HepG2 (cell line): ENCODE measurements at regions not wholly inside any gene's neighbourhood (a gene's known extent, or its start where the extent isn't known, plus 50 kb on each side); places are given as distances from the start of the nearest gene placed in this dataset.

Experiments used
- ATAC-seq: fragments of 200-7000 bp; cut with Tn5 transposase; 3 replicates; pipeline ENCODE4 v1.9.1; 2020; ENCODE audit warnings: mild to moderate bottlenecking, moderate library complexity
- BruUV-seq: library from RNA; stranded (reverse); fragments of 400-500 nt; replicated peaks from 2 replicates; lab custom pipeline; 2021; lab: Mats Ljungman, UMichigan
- CTCF ChIA-PET: fragments of 300-600 bp; formaldehyde crosslinking; extraction: SDS; loops from one replicate; lab custom pipeline; 2021; ENCODE audit warnings: low total read pairs, inconsistent platforms, low intra/inter-chr PET ratio; lab: Yijun Ruan, JAX
- POLR2A ChIA-PET: fragments of 350-600 bp; sonication (Branson Sonifier 250); formaldehyde crosslinking; loops from one replicate; lab custom pipeline; 2020; ENCODE audit warnings: antibody characterized with exemption, inconsistent platforms; lab: Yijun Ruan, JAX
- DNase-seq: peaks from one replicate; pipeline ENCODE4 v3.0.0-alpha.2; 2015; ENCODE audit warnings: low spot score
- FAIRE-seq: peaks from 3 replicates; lab custom pipeline; 2011; peaks lifted over from hg19 to GRCh38; lab: Jason Lieb, UNC
- H2AFZ ChIP-seq: one replicate; pipeline ENCODE4 v1.6.1; 2011; ENCODE audit warnings: low read length, inconsistent platforms
- H3K27ac ChIP-seq: fragments of 300-600 bp; 3 replicates; pipeline ENCODE4 v1.8.0; 2011; ENCODE audit warnings: mixed run types, mild to moderate bottlenecking, mixed read lengths, low read length, inconsistent platforms; ENCODE audit not compliant: insufficient read depth; ENCODE audit errors: extremely low read length
- H3K27me3 ChIP-seq, 2 experiments: fragments of 200-600 bp in 1 of 2; 2 replicates in 1 of 2; 3 replicates in 1 of 2; pipeline versions ENCODE4 v1.6.0 to v1.8.0; 2011; ENCODE audit warnings: low read length in 2 of 2, mild to moderate bottlenecking in 2 of 2, moderate library complexity in 2 of 2, inconsistent platforms in 1 of 2; ENCODE audit not compliant: insufficient read depth in 2 of 2, control insufficient read depth in 1 of 2
- H3K36me3 ChIP-seq, 2 experiments: fragments of 200-600 bp in 1 of 2; replicated peaks in 1 of 2; 2 replicates in 1 of 2; 3 replicates in 1 of 2; pipeline versions ENCODE4 v1.5.1 to v1.8.0; 2011; ENCODE audit warnings: low read length in 2 of 2, inconsistent platforms in 1 of 2; ENCODE audit not compliant: insufficient read depth in 2 of 2, control insufficient read depth in 1 of 2
- H3K4me1 ChIP-seq: 2 replicates; pipeline ENCODE4 v1.5.1; 2012; ENCODE audit warnings: low read length, inconsistent platforms; ENCODE audit not compliant: insufficient read depth
- H3K4me2 ChIP-seq: 2 replicates; pipeline ENCODE4 v1.6.0; 2011; ENCODE audit warnings: low read depth, low read length, inconsistent platforms
- H3K4me3 ChIP-seq, 3 experiments: fragments of 200-600 bp in 1 of 3; sonication (generic), shearing (Covaris generic) in 1 of 3; replicated peaks in 1 of 3; 2 replicates each; pipeline ENCODE4 v1.5.1; 2011 to 2016; ENCODE audit warnings: low read length in 3 of 3, inconsistent platforms in 2 of 3, low read depth in 2 of 3, mild to moderate bottlenecking in 2 of 3, control low read depth in 1 of 3, mixed read lengths in 1 of 3; ENCODE audit not compliant: insufficient read depth in 1 of 3
- H3K79me2 ChIP-seq: one replicate; pipeline ENCODE4 v1.6.1; 2011; ENCODE audit warnings: low read length, inconsistent platforms; ENCODE audit not compliant: insufficient read depth
- H3K9ac ChIP-seq: 2 replicates; pipeline ENCODE4 v1.6.0; 2011; ENCODE audit warnings: mild to moderate bottlenecking, low read depth, low read length, inconsistent platforms; ENCODE audit not compliant: insufficient read depth
- H3K9me3 ChIP-seq: 2 replicates; pipeline ENCODE4 v1.5.1; 2012; ENCODE audit warnings: mild to moderate bottlenecking, low read length
- H4K20me1 ChIP-seq: 2 replicates; pipeline ENCODE4 v1.6.0; 2011; ENCODE audit warnings: inconsistent platforms, mild to moderate bottlenecking, low read length, moderate library complexity; ENCODE audit not compliant: insufficient read depth
- CHD2 ChIP-seq: IDR thresholded peaks from 2 replicates; pipeline ENCODE4 v1.6.1; 2011; ENCODE audit warnings: low read depth, low read length, improper control_type of control experiment
- CREM ChIP-seq, 2 experiments: sonication (generic) in 1 of 2; formaldehyde crosslinking in 1 of 2; IDR thresholded peaks; 2 replicates each; pipeline versions ENCODE4 v1.4.0 to v1.6.1; 2016 to 2020; ENCODE audit warnings: antibody characterized with exemption in 1 of 2, mild to moderate bottlenecking in 1 of 2, missing genetic modification reagents in 1 of 2
- FOXA3 ChIP-seq: IDR thresholded peaks from 2 replicates; pipeline ENCODE4 v1.6.1; 2016; ENCODE audit warnings: missing genetic modification reagents, missing compliant biosample characterization
- HNF4A ChIP-seq: sonication (generic); formaldehyde crosslinking; IDR thresholded peaks from 2 replicates; pipeline ENCODE4 v1.4.0; 2020; ENCODE audit warnings: missing genetic modification reagents
- IRF2 ChIP-seq: IDR thresholded peaks from 2 replicates; pipeline ENCODE4 v1.6.1; 2018; ENCODE audit warnings: missing genetic modification reagents, missing compliant biosample characterization
- MED8 ChIP-seq: sonication (generic); formaldehyde crosslinking; IDR thresholded peaks from 2 replicates; pipeline ENCODE4 v1.8.1; 2023; ENCODE audit warnings: mild to moderate bottlenecking, missing genetic modification reagents; ENCODE audit not compliant: insufficient replicate concordance
- MEIS2 ChIP-seq: sonication (generic); formaldehyde crosslinking; IDR thresholded peaks from 2 replicates; pipeline ENCODE4 v1.9.0; 2021; ENCODE audit warnings: mild to moderate bottlenecking, missing genetic modification reagents
- NR2F6 ChIP-seq, 2 experiments: IDR thresholded peaks; 2 replicates each; pipeline ENCODE4 v1.6.1; 2016; ENCODE audit warnings: antibody characterized with exemption in 1 of 2, mild to moderate bottlenecking in 1 of 2
- PHF21A ChIP-seq: sonication (generic); formaldehyde crosslinking; IDR thresholded peaks from 2 replicates; pipeline ENCODE4 v1.5.0; 2020; ENCODE audit warnings: mild to moderate bottlenecking, missing genetic modification reagents
- SAP130 ChIP-seq: IDR thresholded peaks from 2 replicates; pipeline ENCODE4 v1.6.1; 2016; ENCODE audit warnings: low read depth
- U2AF2 ChIP-seq: fragments of 200-400 bp; formaldehyde crosslinking; IDR thresholded peaks from 2 replicates; pipeline ENCODE4 v1.6.1; 2017; ENCODE audit warnings: low read depth, mild to moderate bottlenecking, low read length
- ZNF10 ChIP-seq: sonication (generic); formaldehyde crosslinking; IDR thresholded peaks from 2 replicates; pipeline ENCODE4 v1.4.0; 2020; ENCODE audit warnings: mild to moderate bottlenecking, low read depth, missing genetic modification reagents, borderline replicate concordance
- ZNF225 ChIP-seq: sonication (generic); formaldehyde crosslinking; IDR thresholded peaks from 2 replicates; pipeline ENCODE4 v1.4.0; 2020; ENCODE audit warnings: mild to moderate bottlenecking, missing genetic modification reagents
- ZNF737 ChIP-seq: sonication (generic); formaldehyde crosslinking; IDR thresholded peaks from 2 replicates; pipeline ENCODE4 v1.5.0; 2020; ENCODE audit warnings: missing genetic modification reagents, mild to moderate bottlenecking, borderline replicate concordance
- ZNF775 ChIP-seq: sonication (generic); formaldehyde crosslinking; IDR thresholded peaks from 2 replicates; pipeline ENCODE4 v1.4.0; 2020; ENCODE audit warnings: missing genetic modification reagents, mild to moderate bottlenecking, moderate library complexity, borderline replicate concordance
- WGBS: methylation state at CpG from one replicate; pipeline ENCODE4 v1.1.6; 2017; ENCODE audit warnings: low lambda C conversion rate; 5-methylcytosine and 5-hydroxymethylcytosine counted together
- in situ Hi-C: cut with HindIII; loops from 2 replicates; pipeline ENCODE4 v1.10.0; 2017; ENCODE audit warnings: low pct_unique_long_range_greater_than_20kb; ENCODE audit not compliant: extremely low pct_ligation_motif_present
- intact Hi-C: fragments of 100-400 bp; cut with micrococcal nuclease; formaldehyde crosslinking; loops from one replicate; pipeline ENCODE4 v1.10.0; 2022; ENCODE audit not compliant: unreplicated experiment
- TF ChIP-seq, protein P1 (sequence below): sonication (generic); formaldehyde crosslinking; IDR thresholded peaks from 2 replicates; pipeline ENCODE4 v1.8.0; 2022; ENCODE audit warnings: mild to moderate bottlenecking, missing genetic modification reagents, moderate library complexity
- TF ChIP-seq, protein P2 (sequence below): sonication (generic); formaldehyde crosslinking; IDR thresholded peaks from 2 replicates; pipeline ENCODE4 v1.4.0; 2020; ENCODE audit warnings: missing genetic modification reagents
- TF ChIP-seq, protein P3 (sequence below): sonication (generic); formaldehyde crosslinking; IDR thresholded peaks from 2 replicates; pipeline ENCODE4 v1.8.1; 2023; ENCODE audit warnings: mild to moderate bottlenecking, missing genetic modification reagents, borderline replicate concordance
- TF ChIP-seq, protein P4 (sequence below): sonication (generic); formaldehyde crosslinking; IDR thresholded peaks from 2 replicates; pipeline ENCODE4 v1.4.0; 2020; ENCODE audit warnings: missing genetic modification reagents

DNA sequence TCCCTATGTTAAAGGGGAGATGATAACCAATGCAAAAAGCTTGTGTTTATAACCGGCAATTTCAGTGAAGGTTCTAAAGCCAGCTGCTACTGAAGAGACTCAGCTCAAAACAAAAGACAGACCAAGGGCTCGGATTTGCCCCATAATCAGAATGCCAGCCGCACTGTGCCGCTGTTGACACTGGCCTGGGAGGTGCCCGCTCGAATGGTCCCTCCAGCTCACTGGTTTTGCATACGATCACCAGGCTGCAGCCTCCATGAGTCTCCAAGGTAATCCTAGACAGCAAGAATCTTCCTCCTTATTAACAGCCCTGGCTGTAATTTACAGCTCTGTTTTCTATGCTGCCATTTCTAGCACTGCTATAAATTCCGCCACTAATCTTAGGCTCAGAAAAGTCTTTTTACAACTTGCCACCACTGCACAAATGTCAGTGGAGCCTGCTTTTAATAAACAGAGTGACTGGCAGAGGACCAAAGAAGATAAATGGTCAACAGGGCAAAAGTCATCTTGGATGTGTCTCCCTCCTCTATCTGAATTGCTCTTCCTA lies 155.7 kb upstream of the SH3BP4 start (continued):
- peak; percentile 34; the same call in 1 of the 2 replicates for TF ChIP-seq NR2F6 (IDR thresholded peaks at IDR 0.05)
- TF ChIP-seq NR2F6 (CRISPR knock-in tag; IDR thresholded peaks at IDR 0.05), result no peak
- TF ChIP-seq, protein P1, sequence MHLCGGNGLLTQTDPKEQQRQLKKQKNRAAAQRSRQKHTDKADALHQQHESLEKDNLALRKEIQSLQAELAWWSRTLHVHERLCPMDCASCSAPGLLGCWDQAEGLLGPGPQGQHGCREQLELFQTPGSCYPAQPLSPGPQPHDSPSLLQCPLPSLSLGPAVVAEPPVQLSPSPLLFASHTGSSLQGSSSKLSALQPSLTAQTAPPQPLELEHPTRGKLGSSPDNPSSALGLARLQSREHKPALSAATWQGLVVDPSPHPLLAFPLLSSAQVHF (CRISPR knock-in tag), result no peak
- TF ChIP-seq MEIS2, result 0 out of 2 replicates have a peak, but pooled peaks have one; percentile 55
- TF ChIP-seq, protein P2, sequence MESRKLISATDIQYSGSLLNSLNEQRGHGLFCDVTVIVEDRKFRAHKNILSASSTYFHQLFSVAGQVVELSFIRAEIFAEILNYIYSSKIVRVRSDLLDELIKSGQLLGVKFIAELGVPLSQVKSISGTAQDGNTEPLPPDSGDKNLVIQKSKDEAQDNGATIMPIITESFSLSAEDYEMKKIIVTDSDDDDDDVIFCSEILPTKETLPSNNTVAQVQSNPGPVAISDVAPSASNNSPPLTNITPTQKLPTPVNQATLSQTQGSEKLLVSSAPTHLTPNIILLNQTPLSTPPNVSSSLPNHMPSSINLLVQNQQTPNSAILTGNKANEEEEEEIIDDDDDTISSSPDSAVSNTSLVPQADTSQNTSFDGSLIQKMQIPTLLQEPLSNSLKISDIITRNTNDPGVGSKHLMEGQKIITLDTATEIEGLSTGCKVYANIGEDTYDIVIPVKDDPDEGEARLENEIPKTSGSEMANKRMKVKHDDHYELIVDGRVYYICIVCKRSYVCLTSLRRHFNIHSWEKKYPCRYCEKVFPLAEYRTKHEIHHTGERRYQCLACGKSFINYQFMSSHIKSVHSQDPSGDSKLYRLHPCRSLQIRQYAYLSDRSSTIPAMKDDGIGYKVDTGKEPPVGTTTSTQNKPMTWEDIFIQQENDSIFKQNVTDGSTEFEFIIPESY (CRISPR knock-in tag), result no peak
- TF ChIP-seq FOXA3 (CRISPR knock-in tag), result 0 out of 2 replicates have a peak, but pooled peaks have one; percentile 8
- no peak for TF ChIP-seq ZNF225
- no peak for TF ChIP-seq IRF2

DNA sequence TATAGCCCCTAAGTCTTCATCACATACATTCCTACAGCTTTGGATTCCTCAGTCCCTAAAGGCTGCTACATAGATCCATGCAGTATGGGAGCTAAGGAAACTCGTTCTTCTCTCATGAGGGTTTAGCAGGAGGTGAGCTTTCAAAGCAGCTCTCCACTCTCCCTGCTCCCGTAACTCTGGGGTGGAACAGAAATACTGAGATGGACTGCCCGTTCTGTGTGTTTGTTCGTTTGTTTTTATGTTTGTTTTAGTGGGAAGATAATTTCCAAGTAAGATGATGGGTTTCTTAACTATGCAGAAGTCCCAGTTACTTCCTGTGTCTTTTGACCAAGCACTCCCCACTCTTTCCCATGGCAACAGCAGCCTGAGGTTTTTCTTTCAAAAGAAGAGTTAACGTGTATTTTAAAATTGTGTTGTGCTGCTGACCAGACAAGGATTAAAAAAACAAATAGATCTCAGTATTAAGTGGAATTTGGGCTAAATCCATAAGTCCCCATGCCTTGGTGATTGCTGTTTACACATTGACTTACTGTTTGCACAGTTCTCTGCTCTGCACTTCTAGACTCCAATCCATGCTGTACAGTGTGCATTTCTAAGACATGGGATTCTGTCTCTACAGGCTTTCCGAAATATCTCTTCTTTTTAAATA lies 156.4 kb upstream of the SH3BP4 start:
- ChIA-PET POLR2A (interaction anchor here (1.0 to 1.1 kb wide), 3 partner anchors 25 to 106 kb away, joined by 3 to 5 read pairs (median 4); no protein-coding TSS in a partner anchor), CTCF (no interaction called here)
- peak; percentile 73 for DNase-seq
- Histone ChIP-seq H3K36me3 (no peaks in the 10 kb centered on the region), H4K20me1 (no peaks in the 10 kb centered on the region), H3K9me3 (no peaks in the 10 kb centered on the region), H3K27ac (peak overlapping the region; percentile 48), H3K79me2 (no peaks in the 10 kb centered on the region), H3K9ac (no peak overlapping the region), H2AFZ (no peak overlapping the region), H3K4me3 (peak overlapping the region in 2 of 3 experiments; percentile 42 to 44; a peak in 2 of 6 replicates), H3K4me1 (peaks cover 51% of the 10 kb centered on the region), H3K27me3 (no peaks in the 10 kb centered on the region), H3K4me2 (peak overlapping the region; percentile 65)
- 7% methylated on average over 6 of the region's 6 CpGs for WGBS
- in situ Hi-C loops (no loop called here), intact Hi-C loops (loop anchor here (5.0 kb wide), 1 partner anchor 157 kb away; the partner anchor contains the start of gene SH3BP4)
- no TSS peak for BruUV-seq
- FAIRE-seq, result peak; percentile 40
- ATAC-seq, result peak; percentile 95
- TF ChIP-seq MED8 (CRISPR knock-in tag) (no peak), ZNF775 (CRISPR knock-in tag) (no peak; the same call in 1 of the 2 replicates), CREM (IDR thresholded peaks at IDR 0.05) (peak; percentile 29; the same call in 1 of the 2 replicates), CREM (CRISPR knock-in tag; IDR thresholded peaks at IDR 0.05) (no peak), SAP130 (CRISPR knock-in tag) (peak; percentile 57), PHF21A (CRISPR knock-in tag) (peak; percentile 72), U2AF2 (no peak), CHD2 (no peak), ZNF10 (CRISPR knock-in tag) (no peak), ZNF737 (no peak), HNF4A (CRISPR knock-in tag) (peak; percentile 88)
- TF ChIP-seq, protein P3, sequence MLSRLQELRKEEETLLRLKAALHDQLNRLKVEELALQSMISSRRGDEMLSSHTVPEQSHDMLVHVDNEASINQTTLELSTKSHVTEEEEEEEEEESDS, result no peak
- TF ChIP-seq, protein P4, sequence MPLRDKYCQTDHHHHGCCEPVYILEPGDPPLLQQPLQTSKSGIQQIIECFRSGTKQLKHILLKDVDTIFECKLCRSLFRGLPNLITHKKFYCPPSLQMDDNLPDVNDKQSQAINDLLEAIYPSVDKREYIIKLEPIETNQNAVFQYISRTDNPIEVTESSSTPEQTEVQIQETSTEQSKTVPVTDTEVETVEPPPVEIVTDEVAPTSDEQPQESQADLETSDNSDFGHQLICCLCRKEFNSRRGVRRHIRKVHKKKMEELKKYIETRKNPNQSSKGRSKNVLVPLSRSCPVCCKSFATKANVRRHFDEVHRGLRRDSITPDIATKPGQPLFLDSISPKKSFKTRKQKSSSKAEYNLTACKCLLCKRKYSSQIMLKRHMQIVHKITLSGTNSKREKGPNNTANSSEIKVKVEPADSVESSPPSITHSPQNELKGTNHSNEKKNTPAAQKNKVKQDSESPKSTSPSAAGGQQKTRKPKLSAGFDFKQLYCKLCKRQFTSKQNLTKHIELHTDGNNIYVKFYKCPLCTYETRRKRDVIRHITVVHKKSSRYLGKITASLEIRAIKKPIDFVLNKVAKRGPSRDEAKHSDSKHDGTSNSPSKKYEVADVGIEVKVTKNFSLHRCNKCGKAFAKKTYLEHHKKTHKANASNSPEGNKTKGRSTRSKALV, result no peak
